Endothelial cell (in vitro differentiated cells): ENCODE measurements at regions not wholly inside any gene's neighbourhood (a gene's known extent, or its start where the extent isn't known, plus 50 kb on each side); places are given as distances from the start of the nearest gene placed in this dataset.
"Not testable (repeated sequence)": the region's sequence is repeated elsewhere in the genome, so short reads cannot be mapped to it uniquely, and the experiment has no call there.

ENCODE experiments used
- DNase-seq: peaks from one replicate; pipeline ENCODE4 v3.0.0; 2021; ENCODE audit warnings: low spot score
- H3K27ac Mint-ChIP-seq: one replicate; pipeline ENCODE4 v1.8.0; 2021; ENCODE audit warnings: mixed read lengths, inconsistent platforms; ENCODE audit not compliant: unreplicated experiment
- H3K27me3 Mint-ChIP-seq: one replicate; pipeline ENCODE4 v1.8.0; 2021; ENCODE audit warnings: mild to moderate bottlenecking, moderate library complexity, mixed read lengths, inconsistent platforms; ENCODE audit not compliant: unreplicated experiment
- H3K36me3 Mint-ChIP-seq: one replicate; pipeline ENCODE4 v1.8.0; 2021; ENCODE audit warnings: mild to moderate bottlenecking, low read depth, mixed read lengths, inconsistent platforms; ENCODE audit not compliant: unreplicated experiment
- H3K4me1 Mint-ChIP-seq: one replicate; pipeline ENCODE4 v1.8.0; 2021; ENCODE audit warnings: mild to moderate bottlenecking, mixed read lengths, inconsistent platforms; ENCODE audit not compliant: unreplicated experiment
- H3K4me3 Mint-ChIP-seq: one replicate; pipeline ENCODE4 v1.8.0; 2021; ENCODE audit warnings: mild to moderate bottlenecking, mixed read lengths, inconsistent platforms; ENCODE audit not compliant: unreplicated experiment
- H3K9me3 Mint-ChIP-seq: one replicate; pipeline ENCODE4 v1.8.0; 2021; ENCODE audit warnings: mixed read lengths, inconsistent platforms; ENCODE audit not compliant: unreplicated experiment
- TF ChIP-seq, protein P1 (sequence below): fragments of 200-600 bp; sonication (generic); IDR thresholded peaks from one replicate; pipeline ENCODE4 v1.5.0; 2021; ENCODE audit warnings: antibody characterized with exemption; ENCODE audit not compliant: unreplicated experiment

DNA sequence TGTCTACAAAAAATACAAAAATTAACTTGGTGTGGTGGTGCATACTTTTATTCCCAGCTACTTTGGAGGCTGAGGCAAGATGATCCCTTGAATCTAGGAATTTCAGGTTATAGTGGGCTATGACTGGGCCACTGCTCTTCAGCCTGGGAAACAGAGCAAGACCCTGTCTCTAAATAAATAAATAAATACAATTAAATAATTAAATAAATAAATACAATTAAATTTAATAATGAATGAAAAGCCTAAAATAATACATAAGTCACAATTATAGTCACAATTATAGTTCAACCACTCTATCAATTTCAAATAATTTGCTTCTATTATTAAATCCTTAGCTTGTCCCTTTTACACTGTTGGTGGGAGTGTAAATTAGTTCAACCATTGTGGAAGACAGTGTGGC is 146.4 kb upstream of the RFC3 start:
- Mint-ChIP-seq H3K36me3 (no peaks in the 10 kb centered on the region), H3K27ac (no peak overlapping the region), H3K4me3 (no peak overlapping the region), H3K4me1 (peaks cover 3% of the 10 kb centered on the region), H3K9me3 (no peaks in the 10 kb centered on the region), H3K27me3 (peaks cover 2% of the 10 kb centered on the region)
- TF ChIP-seq, protein P1, sequence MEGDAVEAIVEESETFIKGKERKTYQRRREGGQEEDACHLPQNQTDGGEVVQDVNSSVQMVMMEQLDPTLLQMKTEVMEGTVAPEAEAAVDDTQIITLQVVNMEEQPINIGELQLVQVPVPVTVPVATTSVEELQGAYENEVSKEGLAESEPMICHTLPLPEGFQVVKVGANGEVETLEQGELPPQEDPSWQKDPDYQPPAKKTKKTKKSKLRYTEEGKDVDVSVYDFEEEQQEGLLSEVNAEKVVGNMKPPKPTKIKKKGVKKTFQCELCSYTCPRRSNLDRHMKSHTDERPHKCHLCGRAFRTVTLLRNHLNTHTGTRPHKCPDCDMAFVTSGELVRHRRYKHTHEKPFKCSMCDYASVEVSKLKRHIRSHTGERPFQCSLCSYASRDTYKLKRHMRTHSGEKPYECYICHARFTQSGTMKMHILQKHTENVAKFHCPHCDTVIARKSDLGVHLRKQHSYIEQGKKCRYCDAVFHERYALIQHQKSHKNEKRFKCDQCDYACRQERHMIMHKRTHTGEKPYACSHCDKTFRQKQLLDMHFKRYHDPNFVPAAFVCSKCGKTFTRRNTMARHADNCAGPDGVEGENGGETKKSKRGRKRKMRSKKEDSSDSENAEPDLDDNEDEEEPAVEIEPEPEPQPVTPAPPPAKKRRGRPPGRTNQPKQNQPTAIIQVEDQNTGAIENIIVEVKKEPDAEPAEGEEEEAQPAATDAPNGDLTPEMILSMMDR: no peak
- DNase-seq: no peak

DNA sequence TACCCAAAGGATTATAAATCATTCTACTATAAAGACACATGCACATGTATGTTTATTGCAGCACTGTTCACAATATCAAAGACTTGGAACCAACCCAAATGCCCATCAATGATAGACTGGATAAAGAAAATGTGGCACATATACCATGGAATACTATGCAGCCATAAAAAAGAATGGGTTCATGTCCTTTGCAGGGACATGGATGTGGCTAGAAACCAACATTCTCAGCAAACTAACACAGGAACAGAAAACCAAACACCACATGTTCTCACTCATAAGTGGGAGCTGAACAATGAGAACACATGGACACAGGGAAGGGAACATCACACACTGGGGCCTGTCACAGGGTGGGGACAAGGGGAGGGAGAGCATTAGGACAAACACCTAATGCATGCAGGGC is 145.9 kb upstream of the RFC3 start:
- H3K4me3 Mint-ChIP-seq, H3K27me3 Mint-ChIP-seq, H3K27ac Mint-ChIP-seq, H3K4me1 Mint-ChIP-seq, DNase-seq, H3K9me3 Mint-ChIP-seq, H3K36me3 Mint-ChIP-seq: not testable (repeated sequence)

DNA sequence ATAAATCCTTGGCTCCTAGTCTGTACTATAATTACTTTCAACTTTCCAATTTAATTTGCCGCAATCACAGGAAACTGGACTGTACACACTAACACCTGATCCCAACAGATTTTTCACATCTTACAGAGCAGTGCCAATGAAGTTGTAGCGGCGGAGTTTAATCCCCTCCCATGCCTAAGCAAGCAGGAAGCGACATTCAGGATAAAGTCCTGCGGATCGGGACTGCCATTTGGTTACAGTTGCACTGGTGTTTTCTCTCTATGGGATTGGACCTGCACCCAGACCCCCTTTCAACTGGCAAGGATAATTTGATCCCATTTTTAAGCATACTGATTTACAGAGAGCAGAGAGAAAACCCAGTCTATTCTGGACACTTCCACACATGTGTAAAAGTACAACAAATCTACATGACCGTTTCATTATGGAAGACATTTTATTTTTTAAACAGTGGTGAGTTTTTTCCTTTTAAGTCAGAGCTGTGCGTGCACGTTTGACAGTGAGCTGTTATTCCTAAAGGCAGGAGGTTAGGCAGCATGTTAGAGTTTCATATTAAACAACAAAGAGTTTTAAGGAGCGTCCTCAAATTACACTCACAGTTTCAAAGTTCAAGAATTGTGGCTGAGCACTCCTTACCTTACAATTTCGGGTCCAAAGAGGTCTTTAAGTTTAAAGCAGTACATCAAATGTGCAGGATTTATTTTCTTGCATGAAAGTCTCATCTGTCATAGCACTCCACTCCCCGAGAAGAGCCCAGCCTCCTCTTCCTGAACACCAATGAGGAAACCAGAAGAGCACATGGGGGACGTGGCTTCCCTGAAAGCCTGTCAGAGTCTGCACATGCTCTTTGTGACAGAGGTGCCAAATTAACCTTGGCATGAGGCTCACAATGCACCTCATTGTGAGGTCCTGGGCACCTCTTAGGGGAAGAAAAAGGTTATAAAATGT is 141.6 kb upstream of the RFC3 start:
- peaks cover 3% of the 10 kb centered on the region for H3K27me3 Mint-ChIP-seq
- DNase-seq: no peak
- TF ChIP-seq, protein P1: no peak
- no peak overlapping the region for H3K27ac Mint-ChIP-seq
- peaks cover 11% of the 10 kb centered on the region for H3K4me1 Mint-ChIP-seq
- no peaks in the 10 kb centered on the region for H3K9me3 Mint-ChIP-seq
- H3K36me3 Mint-ChIP-seq: peaks cover 3% of the 10 kb centered on the region
- H3K4me3 Mint-ChIP-seq: no peak overlapping the region

DNA sequence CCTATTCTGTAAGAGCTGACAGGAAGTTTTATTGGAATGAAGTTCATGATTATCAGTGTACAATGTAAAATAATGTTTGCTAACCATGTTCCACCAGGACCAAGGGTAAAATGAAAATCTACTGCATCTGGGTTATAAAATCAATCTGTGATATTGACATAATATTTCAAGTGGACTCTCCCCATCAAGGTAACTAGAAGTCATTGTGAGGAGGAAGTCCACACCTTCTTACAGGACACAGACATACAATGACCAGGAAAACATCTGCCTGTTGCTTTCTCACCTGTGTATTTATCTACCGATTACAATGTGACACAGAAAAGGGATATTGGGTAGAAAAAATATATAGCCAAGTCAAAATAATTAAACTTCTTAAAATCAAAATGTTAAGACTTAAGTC is 140.7 kb upstream of the RFC3 start:
- DNase-seq: no peak
- TF ChIP-seq, protein P1: no peak
- Mint-ChIP-seq H3K36me3 (peaks cover 6% of the 10 kb centered on the region), H3K4me1 (peaks cover 11% of the 10 kb centered on the region), H3K4me3 (no peak overlapping the region), H3K9me3 (no peaks in the 10 kb centered on the region), H3K27ac (peak overlapping the region; percentile 41), H3K27me3 (peaks cover 3% of the 10 kb centered on the region)

DNA sequence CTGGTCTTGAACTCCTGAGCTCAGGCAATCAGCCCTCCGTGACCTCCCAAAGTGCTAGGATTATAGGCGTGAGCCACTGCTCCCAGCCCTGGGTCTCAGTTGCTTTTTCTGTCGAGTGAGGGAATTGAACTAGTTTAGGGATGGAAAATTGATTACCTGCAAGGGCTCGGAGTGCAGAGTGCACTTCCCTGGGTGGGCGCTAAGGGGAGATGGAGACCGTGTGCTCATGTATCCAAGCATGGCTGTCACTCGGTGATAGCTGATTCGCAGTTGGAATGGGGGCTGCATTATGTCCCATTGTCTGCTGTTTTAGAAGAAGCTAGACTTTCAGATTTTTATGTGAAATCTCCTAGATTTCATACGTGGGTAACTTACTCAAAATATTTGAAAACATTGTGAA is 139.9 kb upstream of the RFC3 start:
- no peak overlapping the region for H3K27ac Mint-ChIP-seq
- peaks cover 11% of the 10 kb centered on the region for H3K4me1 Mint-ChIP-seq
- peaks cover 3% of the 10 kb centered on the region for H3K27me3 Mint-ChIP-seq
- no peak overlapping the region for H3K4me3 Mint-ChIP-seq
- peaks cover 6% of the 10 kb centered on the region for H3K36me3 Mint-ChIP-seq
- TF ChIP-seq, protein P1: no peak
- no peak for DNase-seq
- no peaks in the 10 kb centered on the region for H3K9me3 Mint-ChIP-seq
